ENCODE measurements at regions not wholly inside any gene's neighbourhood (a gene's known extent, or its start where the extent isn't known, plus 50 kb on each side); places are given as distances from the start of the nearest gene placed in this dataset.
"Not testable (repeated sequence)": the region's sequence is repeated elsewhere in the genome, so short reads cannot be mapped to it uniquely, and the experiment has no call there.

GRCh38 chr6:37570482-37571133 is 70.9 kb upstream of the CCDC167 start:
- no peak for TF ChIP-seq CTCF (IDR thresholded peaks at IDR 0.05; ENCODE audit: low read depth, low read length)
- no peak for DNase-seq (ENCODE audit: low read depth in 2 of 2)
- H3K4me3 ChIP-seq (replicated peaks in 1 of 2; ENCODE audit: low read depth in 2 of 2, low read length in 2 of 2) = no peak overlapping the region

GRCh38 chr6:37569743-37570481 is 70.2 kb upstream of the CCDC167 start:
- no peak for DNase-seq (ENCODE audit: low read depth in 2 of 2)
- TF ChIP-seq CTCF (IDR thresholded peaks at IDR 0.05; ENCODE audit: low read depth, low read length) = no peak
- H3K4me3 ChIP-seq (replicated peaks in 1 of 2; ENCODE audit: low read depth in 2 of 2, low read length in 2 of 2) = no peak overlapping the region

GRCh38 chr6:37569317-37569716 is 69.6 kb upstream of the CCDC167 start:
- DNase-seq (ENCODE audit: low read depth in 2 of 2) = no peak
- H3K4me3 ChIP-seq (replicated peaks in 1 of 2; ENCODE audit: low read depth in 2 of 2, low read length in 2 of 2) = no peak overlapping the region
- no peak for TF ChIP-seq CTCF (IDR thresholded peaks at IDR 0.05; ENCODE audit: low read depth, low read length)

- no peak for DNase-seq (ENCODE audit: low read depth in 2 of 2)
- no peak overlapping the region for H3K4me3 ChIP-seq (replicated peaks in 1 of 2; ENCODE audit: low read depth in 2 of 2, low read length in 2 of 2)
- TF ChIP-seq CTCF (IDR thresholded peaks at IDR 0.05; ENCODE audit: low read depth, low read length) = no peak
Measured at GRCh38 chr6:37566950-37567349, 67.3 kb upstream of the CCDC167 start.

- TF ChIP-seq CTCF (IDR thresholded peaks at IDR 0.05; ENCODE audit: low read depth, low read length) = peak; percentile 49
- peak; percentile 24 to 40 for DNase-seq (ENCODE audit: low read depth in 2 of 2)
- H3K4me3 ChIP-seq (replicated peaks in 1 of 2; ENCODE audit: low read depth in 2 of 2, low read length in 2 of 2) = peak overlapping the region; percentile 30 to 33
Measured at GRCh38 chr6:37566111-37566949, 66.6 kb upstream of the CCDC167 start.

GRCh38 chr6:37565267-37566110 is 65.8 kb upstream of the CCDC167 start:
- DNase-seq (ENCODE audit: low read depth in 2 of 2) = peak in 1 of 2 donors; percentile 8
- peak overlapping the region; percentile 30 to 33 for H3K4me3 ChIP-seq (replicated peaks in 1 of 2; ENCODE audit: low read depth in 2 of 2, low read length in 2 of 2)
- no peak for TF ChIP-seq CTCF (IDR thresholded peaks at IDR 0.05; ENCODE audit: low read depth, low read length)

- H3K4me3 ChIP-seq (replicated peaks in 1 of 2; ENCODE audit: low read depth in 2 of 2, low read length in 2 of 2); DNase-seq (ENCODE audit: low read depth in 2 of 2): not testable (repeated sequence)
Measured at GRCh38 chr6:37562926-37563288, 63.2 kb upstream of the CCDC167 start.

Data from cardiac fibroblast (primary cell).